WTC11 (cell line): ENCODE measurements at regions not wholly inside any gene's neighbourhood (a gene's known extent, or its start where the extent isn't known, plus 50 kb on each side); places are given as distances from the start of the nearest gene placed in this dataset.

Source experiments
- ATAC-seq: fragments of 200-7000 bp; cut with Tn5 transposase; 2 replicates; pipeline ENCODE4 v1.10.0; 2021; ENCODE audit warnings: mild to moderate bottlenecking, moderate library complexity
- CTCF ChIA-PET: fragments of 300-600 bp; sonication (Branson Sonifier 250); formaldehyde crosslinking; loops from one replicate; lab custom pipeline; 2021; ENCODE audit warnings: antibody characterized with exemption; lab: Charles Lee
- POLR2A ChIA-PET: fragments of 350-600 bp; sonication (Branson Sonifier 250); formaldehyde crosslinking; loops from one replicate; lab custom pipeline; 2021; ENCODE audit warnings: antibody characterized with exemption; lab: Charles Lee
- DNase-seq: peaks from one replicate; pipeline ENCODE4 v3.0.0; 2021; ENCODE audit warnings: low spot score
- H3K27ac Mint-ChIP-seq: 2 replicates; pipeline ENCODE4 v1.8.0; 2021; ENCODE audit warnings: mixed read lengths
- H3K27me3 Mint-ChIP-seq: 2 replicates; pipeline ENCODE4 v1.8.0; 2021; ENCODE audit warnings: low read depth, mild to moderate bottlenecking, moderate library complexity, mixed read lengths
- H3K36me3 Mint-ChIP-seq: 2 replicates; pipeline ENCODE4 v1.8.0; 2021; ENCODE audit warnings: mixed read lengths
- H3K4me1 Mint-ChIP-seq: 2 replicates; pipeline ENCODE4 v1.8.0; 2022; ENCODE audit warnings: mixed read lengths
- H3K4me3 Mint-ChIP-seq: 2 replicates; pipeline ENCODE4 v1.8.0; 2021; ENCODE audit warnings: mild to moderate bottlenecking, moderate library complexity, mixed read lengths
- H3K9me3 Mint-ChIP-seq: 2 replicates; pipeline ENCODE4 v1.8.0; 2021; ENCODE audit warnings: mixed read lengths
- CREM ChIP-seq: sonication (generic); formaldehyde crosslinking; IDR thresholded peaks from 2 replicates; pipeline ENCODE4 v1.8.1; 2022; ENCODE audit warnings: mild to moderate bottlenecking, missing genetic modification reagents, moderate library complexity
- E2F1 ChIP-seq: sonication (generic); formaldehyde crosslinking; IDR thresholded peaks from 2 replicates; pipeline ENCODE4 v1.8.0; 2022; ENCODE audit warnings: mild to moderate bottlenecking, missing genetic modification reagents
- E2F5 ChIP-seq: sonication (generic); formaldehyde crosslinking; IDR thresholded peaks from 2 replicates; pipeline ENCODE4 v1.8.1; 2022; ENCODE audit warnings: mild to moderate bottlenecking, moderate library complexity, missing genetic modification reagents
- ELF4 ChIP-seq: sonication (generic); formaldehyde crosslinking; IDR thresholded peaks from 2 replicates; pipeline ENCODE4 v1.8.1; 2022; ENCODE audit warnings: low read depth, mild to moderate bottlenecking, moderate library complexity, missing genetic modification reagents
- ESRRA ChIP-seq: sonication (generic); formaldehyde crosslinking; IDR thresholded peaks from 2 replicates; pipeline ENCODE4 v1.8.1; 2022; ENCODE audit warnings: mild to moderate bottlenecking, missing genetic modification reagents, borderline replicate concordance
- HMGA2 ChIP-seq: fragments of 250-450 bp; sonication (Bioruptor Pico); IDR thresholded peaks from 2 replicates; pipeline ENCODE4 v1.4.0; 2021; ENCODE audit warnings: mild to moderate bottlenecking, moderate library complexity
- HMGXB4 ChIP-seq: sonication (generic); formaldehyde crosslinking; IDR thresholded peaks from 2 replicates; pipeline ENCODE4 v1.8.1; 2023; ENCODE audit warnings: mild to moderate bottlenecking, moderate library complexity, missing genetic modification reagents
- JAZF1 ChIP-seq: fragments of 250-450 bp; sonication (Bioruptor Pico); IDR thresholded peaks from 2 replicates; pipeline ENCODE4 v1.9.0; 2021; ENCODE audit warnings: moderate library complexity, mild to moderate bottlenecking, inconsistent platforms
- KAT7 ChIP-seq: sonication (generic); formaldehyde crosslinking; IDR thresholded peaks from 2 replicates; pipeline ENCODE4 v1.8.1; 2023; ENCODE audit warnings: missing genetic modification reagents, mild to moderate bottlenecking, borderline replicate concordance
- SMAD3 ChIP-seq: sonication (generic); formaldehyde crosslinking; IDR thresholded peaks from 2 replicates; pipeline ENCODE4 v1.8.0; 2022; ENCODE audit warnings: missing genetic modification reagents, mild to moderate bottlenecking, borderline replicate concordance
- SMAD4 ChIP-seq: sonication (generic); formaldehyde crosslinking; IDR thresholded peaks from 2 replicates; pipeline ENCODE4 v1.8.0; 2022; ENCODE audit warnings: mild to moderate bottlenecking, missing genetic modification reagents
- TEAD4 ChIP-seq: sonication (generic); formaldehyde crosslinking; IDR thresholded peaks from 2 replicates; pipeline ENCODE4 v1.8.0; 2022; ENCODE audit warnings: mild to moderate bottlenecking, missing genetic modification reagents
- ZBTB21 ChIP-seq: sonication (generic); formaldehyde crosslinking; IDR thresholded peaks from 2 replicates; pipeline ENCODE4 v1.8.1; 2023; ENCODE audit warnings: mild to moderate bottlenecking, missing genetic modification reagents, borderline replicate concordance
- ZNF281 ChIP-seq: sonication (generic); formaldehyde crosslinking; IDR thresholded peaks from 2 replicates; pipeline ENCODE4 v1.8.0; 2023; ENCODE audit warnings: mild to moderate bottlenecking, missing genetic modification reagents
- ZNF416 ChIP-seq: fragments of 250-450 bp; sonication (Bioruptor Pico); IDR thresholded peaks from 2 replicates; pipeline ENCODE4 v1.9.0; 2021; ENCODE audit warnings: mild to moderate bottlenecking, inconsistent platforms
- TF ChIP-seq, protein P1 (sequence below): sonication (generic); formaldehyde crosslinking; IDR thresholded peaks from 2 replicates; pipeline ENCODE4 v1.8.0; 2022; ENCODE audit warnings: mild to moderate bottlenecking, missing genetic modification reagents

GRCh38 chr6:2491137-2491536, 245.7 kb upstream of the GMDS start:
- POLR2A ChIA-PET = no interaction called here
- DNase-seq (no peak), ATAC-seq (no peak)
- TF ChIP-seq SMAD3 (CRISPR knock-in tag) = no peak
- no peak for TF ChIP-seq E2F1 (CRISPR knock-in tag)
- TF ChIP-seq HMGXB4 (CRISPR knock-in tag) = no peak
- TF ChIP-seq CREM = no peak
- no peak for TF ChIP-seq ZNF416
- CTCF ChIA-PET = no interaction called here
- no peaks in the 10 kb centered on the region for H3K27me3 Mint-ChIP-seq
- H3K36me3 Mint-ChIP-seq = no peaks in the 10 kb centered on the region; the same call in 1 of the 2 replicates
- no peak overlapping the region for H3K4me3 Mint-ChIP-seq
- no peak overlapping the region; the same call in 1 of the 2 replicates for H3K27ac Mint-ChIP-seq
- H3K9me3 Mint-ChIP-seq = no peaks in the 10 kb centered on the region
- H3K4me1 Mint-ChIP-seq = peaks cover 16% of the 10 kb centered on the region

DNA sequence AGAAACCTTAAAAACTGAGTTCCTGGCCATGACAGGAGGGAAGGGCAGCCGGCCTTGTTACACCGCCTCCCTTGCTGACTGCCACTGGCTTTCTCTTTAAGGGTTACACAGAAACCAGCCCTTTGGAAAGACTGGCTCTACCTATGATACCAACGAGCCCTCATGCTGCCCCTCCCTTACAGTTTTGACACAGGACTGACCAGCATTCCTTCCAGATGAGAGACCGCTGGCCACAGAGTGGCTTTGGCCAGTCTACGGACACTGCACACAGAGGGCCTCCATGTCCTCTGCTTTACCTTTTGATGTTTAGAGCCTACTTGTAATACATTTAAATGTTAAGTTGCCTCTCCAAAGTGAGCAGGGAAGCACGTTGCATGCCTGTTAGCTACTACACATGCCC, 243.2 kb upstream of the GMDS start:
- ChIA-PET CTCF (no interaction called here), POLR2A (no interaction called here)
- H3K4me1 Mint-ChIP-seq = peaks cover 16% of the 10 kb centered on the region
- H3K9me3 Mint-ChIP-seq = peaks cover 7% of the 10 kb centered on the region
- no peak overlapping the region for H3K4me3 Mint-ChIP-seq
- H3K27ac Mint-ChIP-seq = no peak overlapping the region
- no peaks in the 10 kb centered on the region for H3K27me3 Mint-ChIP-seq
- TF ChIP-seq ELF4 (CRISPR knock-in tag) (no peak), ZBTB21 (CRISPR knock-in tag) (no peak)
- DNase-seq (no peak), ATAC-seq (no peak)
- H3K36me3 Mint-ChIP-seq = peaks cover 3% of the 10 kb centered on the region

DNA sequence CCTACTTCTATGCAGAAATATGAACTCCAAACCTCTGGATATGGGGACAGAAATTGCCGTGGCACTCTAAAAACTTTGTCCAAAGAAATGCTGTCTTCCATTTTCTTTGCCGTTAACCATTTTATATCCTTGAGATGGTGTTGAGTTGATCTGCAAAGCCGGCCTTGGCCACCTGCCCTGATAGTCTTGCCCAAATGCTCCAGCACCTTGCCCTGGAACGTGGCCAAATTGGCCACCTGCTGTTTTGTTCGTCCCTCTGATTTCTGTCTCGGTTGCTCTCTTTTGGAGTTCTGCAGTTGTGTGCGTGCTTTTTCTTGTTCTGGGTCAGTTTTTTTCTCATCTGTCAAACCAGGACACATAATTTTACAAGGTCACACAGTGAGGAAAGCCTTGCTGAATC, 239.7 kb upstream of the GMDS start:
- ChIA-PET CTCF (no interaction called here), POLR2A (no interaction called here)
- H3K4me1 Mint-ChIP-seq = peaks cover 5% of the 10 kb centered on the region
- TF ChIP-seq ESRRA (CRISPR knock-in tag) = no peak
- no peak for TF ChIP-seq CREM
- no peak for TF ChIP-seq SMAD4
- no peak for TF ChIP-seq HMGA2 (CRISPR knock-in tag)
- no peak for TF ChIP-seq KAT7 (CRISPR knock-in tag)
- no peak for TF ChIP-seq TEAD4 (CRISPR knock-in tag)
- TF ChIP-seq E2F5 (CRISPR knock-in tag) = no peak
- no peak for TF ChIP-seq JAZF1 (CRISPR knock-in tag)
- TF ChIP-seq, protein P1, sequence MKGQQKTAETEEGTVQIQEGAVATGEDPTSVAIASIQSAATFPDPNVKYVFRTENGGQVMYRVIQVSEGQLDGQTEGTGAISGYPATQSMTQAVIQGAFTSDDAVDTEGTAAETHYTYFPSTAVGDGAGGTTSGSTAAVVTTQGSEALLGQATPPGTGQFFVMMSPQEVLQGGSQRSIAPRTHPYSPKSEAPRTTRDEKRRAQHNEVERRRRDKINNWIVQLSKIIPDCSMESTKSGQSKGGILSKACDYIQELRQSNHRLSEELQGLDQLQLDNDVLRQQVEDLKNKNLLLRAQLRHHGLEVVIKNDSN (CRISPR knock-in tag) = no peak
- TF ChIP-seq ZNF281 (CRISPR knock-in tag) = no peak
- H3K4me3 Mint-ChIP-seq = no peak overlapping the region
- H3K9me3 Mint-ChIP-seq = peaks cover 26% of the 10 kb centered on the region
- no peaks in the 10 kb centered on the region for H3K27me3 Mint-ChIP-seq
- DNase-seq (no peak), ATAC-seq (no peak)
- H3K36me3 Mint-ChIP-seq = peaks cover 20% of the 10 kb centered on the region
- no peak overlapping the region for H3K27ac Mint-ChIP-seq
